B cell (primary cell): ENCODE measurements at regions not wholly inside any gene's neighbourhood (a gene's known extent, or its start where the extent isn't known, plus 50 kb on each side); places are given as distances from the start of the nearest gene placed in this dataset.

ENCODE experiments used
- ATAC-seq: fragments of 200-7000 bp; cut with Tn5 transposase; one replicate; pipeline ENCODE4 v1.10.0; 2021; ENCODE audit warnings: low read depth, mild to moderate bottlenecking, moderate number of reproducible peaks, moderate library complexity
- CTCF ChIA-PET: fragments of 350-600 bp; sonication (Branson Sonifier 250); formaldehyde crosslinking; loops from one replicate; lab custom pipeline; 2021; ENCODE audit warnings: antibody characterized with exemption, inconsistent platforms; lab: Charles Lee
- POLR2A ChIA-PET: fragments of 350-600 bp; sonication (Branson Sonifier 250); formaldehyde crosslinking; loops from one replicate; lab custom pipeline; 2021; ENCODE audit warnings: antibody characterized with exemption; lab: Charles Lee
- DNase-seq: peaks from one replicate; pipeline ENCODE4 v3.0.0; 2013
- H2AFZ ChIP-seq: 2 replicates; pipeline ENCODE4 v1.6.1; 2012; ENCODE audit warnings: mild to moderate bottlenecking, low read depth, low read length; ENCODE audit not compliant: insufficient read depth, poor library complexity, severe bottlenecking
- H3K27ac ChIP-seq, 2 donors: 1 replicate in 1 of 2; 2 replicates in 1 of 2; pipeline ENCODE4 v1.5.1; 2012 to 2013; ENCODE audit warnings: low read length in 2 of 2, mild to moderate bottlenecking in 2 of 2, moderate library complexity in 1 of 2
- H3K27me3 ChIP-seq, 4 experiments: fragments of 200-600 bp in 1 of 4; sonication (generic) in 1 of 4; replicated peaks in 1 of 4; 1 replicate in 2 of 4; 2 replicates in 2 of 4; pipeline versions ENCODE4 v1.6.1 to v1.7.0; 2013 to 2016; ENCODE audit warnings: low read length in 3 of 4, mild to moderate bottlenecking in 2 of 4, mixed read lengths in 1 of 4, moderate library complexity in 1 of 4; ENCODE audit not compliant: insufficient read depth in 4 of 4, control insufficient read depth in 3 of 4; ENCODE audit errors: control extremely low read depth in 1 of 4
- H3K36me3 ChIP-seq, 2 experiments: replicated peaks in 1 of 2; 1 replicate in 1 of 2; 2 replicates in 1 of 2; pipeline versions ENCODE4 v1.6.1 to v1.7.1; 2013; ENCODE audit warnings: low read length in 1 of 2; ENCODE audit not compliant: insufficient read depth in 2 of 2, control insufficient read depth in 1 of 2; ENCODE audit errors: control extremely low read depth in 1 of 2, extremely low read depth in 1 of 2
- H3K4me1 ChIP-seq, 2 donors: fragments of 200-600 bp in 1 of 2; sonication (generic) in 1 of 2; 1 replicate in 1 of 2; 2 replicates in 1 of 2; pipeline versions ENCODE4 v1.5.1 to v1.6.1; 2013 to 2017; ENCODE audit warnings: low read length in 2 of 2; ENCODE audit not compliant: control insufficient read depth in 2 of 2, insufficient read depth in 2 of 2
- H3K4me2 ChIP-seq: replicated peaks from 2 replicates; pipeline ENCODE3; 2012; ENCODE audit warnings: mild to moderate bottlenecking, low read depth, low read length; ENCODE audit not compliant: poor library complexity, severe bottlenecking
- H3K4me3 ChIP-seq, 5 experiments: fragments of 200-600 bp in 1 of 5; sonication (generic) in 1 of 5; 1 replicate in 3 of 5; 2 replicates in 2 of 5; pipeline versions ENCODE4 v1.5.1 to v1.7.0; 2011 to 2016; ENCODE audit warnings: low read length in 4 of 5, mild to moderate bottlenecking in 4 of 5, low read depth in 2 of 5, control low read depth in 1 of 5, moderate library complexity in 1 of 5; ENCODE audit not compliant: insufficient read depth in 1 of 5; ENCODE audit errors: control extremely low read depth in 1 of 5, extremely low read depth in 1 of 5
- H3K79me2 ChIP-seq: fragments of 200-600 bp; sonication (generic); one replicate; pipeline ENCODE4 v1.6.0; 2016; ENCODE audit warnings: low read length; ENCODE audit not compliant: control insufficient read depth, insufficient read depth
- H3K9ac ChIP-seq: fragments of 200-600 bp; sonication (generic); 2 replicates; pipeline ENCODE4 v1.6.1; 2017; ENCODE audit warnings: mild to moderate bottlenecking, low read length, moderate library complexity
- H3K9me3 ChIP-seq, 3 donors: one replicate each; pipeline versions ENCODE4 v1.6.1 to v1.7.1; 2013; ENCODE audit warnings: low read length in 2 of 3; ENCODE audit not compliant: control insufficient read depth in 2 of 3, insufficient read depth in 1 of 3; ENCODE audit errors: control extremely low read depth in 1 of 3
- H4K20me1 ChIP-seq: 2 replicates; pipeline ENCODE4 v1.6.0; 2012; ENCODE audit warnings: mild to moderate bottlenecking, low read length; ENCODE audit not compliant: insufficient read depth, control insufficient read depth, poor library complexity, severe bottlenecking
- H3K27ac Mint-ChIP-seq: one replicate; pipeline ENCODE4 v1.8.0; 2021; ENCODE audit warnings: mixed read lengths
- H3K27me3 Mint-ChIP-seq: one replicate; pipeline ENCODE4 v1.8.0; 2021; ENCODE audit warnings: mixed read lengths
- H3K4me1 Mint-ChIP-seq: one replicate; pipeline ENCODE4 v1.8.0; 2021; ENCODE audit warnings: mixed read lengths
- H3K4me3 Mint-ChIP-seq: one replicate; pipeline ENCODE4 v1.8.0; 2021; ENCODE audit warnings: mixed read lengths
- H3K9me3 Mint-ChIP-seq: one replicate; pipeline ENCODE4 v1.8.0; 2022; ENCODE audit warnings: mixed read lengths; ENCODE audit not compliant: insufficient read depth
- EZH2 ChIP-seq: IDR thresholded peaks from 2 replicates; pipeline ENCODE4 v1.6.1; 2012; ENCODE audit warnings: borderline replicate concordance, low read depth, mild to moderate bottlenecking, moderate library complexity, low read length; ENCODE audit not compliant: insufficient read depth, poor library complexity, severe bottlenecking
- WGBS: methylation state at CpG from one replicate; pipeline ENCODE4 v1.1.5; 2013; ENCODE audit warnings: missing lambda C conversion rate; ENCODE audit not compliant: insufficient coverage; 5-methylcytosine and 5-hydroxymethylcytosine counted together
- intact Hi-C: fragments of 100-400 bp; cut with micrococcal nuclease; formaldehyde crosslinking; loops from one replicate; pipeline ENCODE4 v1.10.0; 2022
- TF ChIP-seq, protein P1 (sequence below): fragments of 200-600 bp; IDR thresholded peaks from one replicate; pipeline ENCODE4 v1.8.0; 2022; ENCODE audit warnings: antibody characterized with exemption, mild to moderate bottlenecking

DNA sequence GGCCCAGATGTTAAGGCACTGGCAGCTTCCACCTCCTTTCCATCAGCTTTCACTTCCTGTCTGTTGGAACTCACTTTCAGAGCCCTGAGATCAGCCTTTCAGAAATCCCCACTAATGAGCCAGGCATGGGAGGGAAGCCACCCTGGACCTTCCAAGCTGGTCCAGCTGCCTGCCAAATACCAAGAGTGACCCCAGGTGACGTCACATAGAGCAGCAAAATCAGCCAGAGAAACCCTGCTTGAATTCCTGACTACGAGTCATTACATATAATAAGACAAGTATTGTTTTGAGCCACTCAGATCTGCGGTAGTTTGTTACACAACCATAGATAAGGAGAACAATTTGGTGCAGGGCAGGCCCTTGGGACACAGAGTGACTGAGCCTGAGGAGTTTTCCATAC lies 556.0 kb upstream of the JAG1 start:
- H3K4me1 Mint-ChIP-seq = no peaks in the 10 kb centered on the region
- no CpG with 5 or more reads among the region's 3 CpGs for WGBS
- intact Hi-C loops = no loop called here
- DNase-seq = no peak
- Histone ChIP-seq H3K36me3 (no peaks in the 10 kb centered on the region), H2AFZ (no peak overlapping the region), H3K27me3 (no peaks in the 10 kb centered on the region), H3K79me2 (no peaks in the 10 kb centered on the region), H4K20me1 (no peaks in the 10 kb centered on the region), H3K9ac (no peak overlapping the region), H3K4me3 (no peak overlapping the region), H3K9me3 (peaks cover 0 to 6% (median 0%) of the 10 kb centered on the region in 3 donors), H3K27ac (no peak overlapping the region), H3K4me2 (no peak overlapping the region), H3K4me1 (no peaks in the 10 kb centered on the region)
- ChIA-PET CTCF (no interaction called here), POLR2A (no interaction called here)
- H3K27me3 Mint-ChIP-seq = no peaks in the 10 kb centered on the region
- no peak overlapping the region for H3K27ac Mint-ChIP-seq
- no peak overlapping the region for H3K4me3 Mint-ChIP-seq
- TF ChIP-seq EZH2 = no peak
- TF ChIP-seq, protein P1, sequence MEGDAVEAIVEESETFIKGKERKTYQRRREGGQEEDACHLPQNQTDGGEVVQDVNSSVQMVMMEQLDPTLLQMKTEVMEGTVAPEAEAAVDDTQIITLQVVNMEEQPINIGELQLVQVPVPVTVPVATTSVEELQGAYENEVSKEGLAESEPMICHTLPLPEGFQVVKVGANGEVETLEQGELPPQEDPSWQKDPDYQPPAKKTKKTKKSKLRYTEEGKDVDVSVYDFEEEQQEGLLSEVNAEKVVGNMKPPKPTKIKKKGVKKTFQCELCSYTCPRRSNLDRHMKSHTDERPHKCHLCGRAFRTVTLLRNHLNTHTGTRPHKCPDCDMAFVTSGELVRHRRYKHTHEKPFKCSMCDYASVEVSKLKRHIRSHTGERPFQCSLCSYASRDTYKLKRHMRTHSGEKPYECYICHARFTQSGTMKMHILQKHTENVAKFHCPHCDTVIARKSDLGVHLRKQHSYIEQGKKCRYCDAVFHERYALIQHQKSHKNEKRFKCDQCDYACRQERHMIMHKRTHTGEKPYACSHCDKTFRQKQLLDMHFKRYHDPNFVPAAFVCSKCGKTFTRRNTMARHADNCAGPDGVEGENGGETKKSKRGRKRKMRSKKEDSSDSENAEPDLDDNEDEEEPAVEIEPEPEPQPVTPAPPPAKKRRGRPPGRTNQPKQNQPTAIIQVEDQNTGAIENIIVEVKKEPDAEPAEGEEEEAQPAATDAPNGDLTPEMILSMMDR = no peak
- no peak for ATAC-seq
- H3K9me3 Mint-ChIP-seq = no peaks in the 10 kb centered on the region

DNA sequence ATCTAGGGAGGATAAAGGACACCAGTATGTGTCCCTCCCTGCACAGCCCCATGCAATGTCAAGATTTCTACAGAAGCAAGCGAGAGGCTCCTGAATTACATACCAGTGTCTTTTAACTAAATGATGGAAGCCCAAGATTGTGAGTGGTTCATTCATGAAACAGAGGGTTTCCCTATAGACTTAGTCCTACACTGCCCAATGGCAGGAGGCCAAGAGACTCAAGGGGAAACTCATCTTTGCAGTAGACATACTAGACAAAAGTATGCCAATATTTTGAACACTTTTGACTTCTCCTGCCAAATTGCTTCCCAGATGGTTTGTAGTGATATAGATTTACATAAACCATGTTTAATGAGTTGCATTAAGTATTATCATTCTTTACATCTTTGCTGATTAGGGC lies 557.2 kb upstream of the JAG1 start:
- Mint-ChIP-seq H3K4me1 (no peaks in the 10 kb centered on the region), H3K27ac (no peak overlapping the region), H3K9me3 (no peaks in the 10 kb centered on the region), H3K27me3 (no peaks in the 10 kb centered on the region), H3K4me3 (no peak overlapping the region)
- Histone ChIP-seq H4K20me1 (no peaks in the 10 kb centered on the region), H3K4me2 (no peak overlapping the region), H3K36me3 (no peaks in the 10 kb centered on the region), H3K9me3 (peaks cover 0 to 6% (median 0%) of the 10 kb centered on the region in 3 donors), H3K4me3 (no peak overlapping the region), H3K27ac (no peak overlapping the region), H3K27me3 (no peaks in the 10 kb centered on the region), H3K79me2 (no peaks in the 10 kb centered on the region), H3K4me1 (no peaks in the 10 kb centered on the region), H3K9ac (no peak overlapping the region), H2AFZ (no peak overlapping the region)
- POLR2A ChIA-PET = no interaction called here
- WGBS = no CpG with 5 or more reads among the region's 1 CpG
- intact Hi-C loops = no loop called here
- no peak for ATAC-seq
- DNase-seq = no peak
- no peak for TF ChIP-seq EZH2
- TF ChIP-seq, protein P1 = no peak
- CTCF ChIA-PET = no interaction called here
